K562 (cell line): ENCODE measurements at regions not wholly inside any gene's neighbourhood (a gene's known extent, or its start where the extent isn't known, plus 50 kb on each side); places are given as distances from the start of the nearest gene placed in this dataset.
A peak's percentile ranks its signal among the peaks of the same experiment; 100 is the strongest.

ENCODE experiments used
- ATF7 ChIP-seq: fragments of 450-650 bp; IDR thresholded peaks from 2 replicates; pipeline ENCODE4 v1.7.1; 2014; ENCODE audit warnings: mild to moderate bottlenecking, moderate library complexity
- CBFB ChIP-seq: sonication (generic); formaldehyde crosslinking; IDR thresholded peaks from 2 replicates; pipeline ENCODE4 v1.4.0; 2020; ENCODE audit warnings: mild to moderate bottlenecking, missing genetic modification reagents
- CBX3 ChIP-seq, 2 experiments: IDR thresholded peaks; 1 replicate in 1 of 2; 2 replicates in 1 of 2; pipeline ENCODE4 v1.6.1; 2012; ENCODE audit warnings: inconsistent platforms in 2 of 2, low read length in 2 of 2, borderline replicate concordance in 1 of 2, control low read depth in 1 of 2
- CCNT2 ChIP-seq: IDR thresholded peaks from 2 replicates; pipeline ENCODE4 v1.6.1; 2011; ENCODE audit warnings: borderline replicate concordance, low read depth, mild to moderate bottlenecking, moderate library complexity, mixed read lengths, low read length; ENCODE audit not compliant: insufficient read length; ENCODE audit errors: extremely low read depth
- CREM ChIP-seq: IDR thresholded peaks from 2 replicates; pipeline ENCODE4 v1.6.1; 2014; ENCODE audit warnings: antibody characterized with exemption, low read depth
- CXXC5 ChIP-seq: fragments of 250-450 bp; sonication (Bioruptor Pico); IDR thresholded peaks from 2 replicates; pipeline ENCODE4 v1.8.0; 2022; ENCODE audit warnings: inconsistent platforms, mild to moderate bottlenecking, moderate library complexity
- EGR1 ChIP-seq: fragments of 450-650 bp; conservative IDR thresholded peaks from 2 replicates; pipeline ENCODE4 v1.6.1; 2017; ENCODE audit warnings: mild to moderate bottlenecking
- EP300 ChIP-seq: IDR thresholded peaks from 2 replicates; pipeline ENCODE4 v1.6.1; 2012; ENCODE audit warnings: low read length, improper control_type of control experiment
- MEIS2 ChIP-seq: fragments of 450-650 bp; IDR thresholded peaks from 2 replicates; pipeline ENCODE4 v1.6.1; 2014; ENCODE audit warnings: mild to moderate bottlenecking; ENCODE audit not compliant: partially characterized antibody
- MLX ChIP-seq, 2 experiments: fragments of 450-650 bp in 1 of 2; sonication (generic) in 1 of 2; formaldehyde crosslinking; conservative IDR thresholded peaks; 2 replicates each; pipeline versions ENCODE4 v1.4.0 to v1.8.1; 2020 to 2022; ENCODE audit warnings: mild to moderate bottlenecking in 1 of 2, missing genetic modification reagents in 1 of 2
- NEUROD1 ChIP-seq: fragments of 150-350 bp; IDR thresholded peaks from 2 replicates; pipeline ENCODE4 v1.6.1; 2014; ENCODE audit warnings: borderline replicate concordance, low read length, low read depth; ENCODE audit not compliant: partially characterized antibody
- NFRKB ChIP-seq: fragments of 450-650 bp; IDR thresholded peaks from 2 replicates; pipeline ENCODE4 v1.6.1; 2016; ENCODE audit warnings: low read depth
- POLR2G ChIP-seq: fragments of 200-400 bp; formaldehyde crosslinking; IDR thresholded peaks from 2 replicates; pipeline ENCODE4 v1.6.1; 2017; ENCODE audit warnings: low read depth, mild to moderate bottlenecking, antibody characterized with exemption, low read length, moderate library complexity
- POLR2H ChIP-seq: IDR thresholded peaks from 2 replicates; pipeline ENCODE4 v1.6.1; 2016; ENCODE audit warnings: missing genetic modification characterization, low read depth, mild to moderate bottlenecking, control low read depth, missing compliant biosample characterization, moderate library complexity
- RB1 ChIP-seq: fragments of 450-650 bp; IDR thresholded peaks from 2 replicates; pipeline ENCODE4 v1.6.1; 2017; ENCODE audit warnings: low read depth, mild to moderate bottlenecking
- RFX5 ChIP-seq: IDR thresholded peaks from 2 replicates; pipeline ENCODE4 v1.6.1; 2011; ENCODE audit warnings: low read depth, mild to moderate bottlenecking, improper control_type of control experiment, low read length
- SMAD2 ChIP-seq: fragments of 150-350 bp; IDR thresholded peaks from 2 replicates; pipeline ENCODE4 v1.6.1; 2014; ENCODE audit warnings: low read depth, mild to moderate bottlenecking, low read length
- SREBF2 ChIP-seq: sonication (generic); formaldehyde crosslinking; IDR thresholded peaks from 2 replicates; pipeline ENCODE4 v1.4.0; 2020; ENCODE audit warnings: mild to moderate bottlenecking, missing genetic modification reagents
- TFAM ChIP-seq: fragments of 250-450 bp; sonication (Bioruptor Pico); conservative IDR thresholded peaks from 2 replicates; pipeline ENCODE4 v1.5.0; 2021; ENCODE audit warnings: mild to moderate bottlenecking, moderate library complexity
- THRA ChIP-seq: fragments of 450-650 bp; IDR thresholded peaks from 2 replicates; pipeline ENCODE4 v1.6.1; 2017; ENCODE audit warnings: mild to moderate bottlenecking, moderate library complexity
- UBTF ChIP-seq, 2 experiments: IDR thresholded peaks; 2 replicates each; pipeline ENCODE4 v1.6.1; 2012; ENCODE audit warnings: improper control_type of control experiment in 2 of 2, low read depth in 2 of 2, low read length in 2 of 2, borderline replicate concordance in 1 of 2
- XRCC3 ChIP-seq: fragments of 450-650 bp; IDR thresholded peaks from 2 replicates; pipeline ENCODE4 v1.6.1; 2017; ENCODE audit warnings: mild to moderate bottlenecking, moderate library complexity
- ZFX ChIP-seq: sonication (generic); formaldehyde crosslinking; IDR thresholded peaks from 2 replicates; pipeline ENCODE4 v1.8.0; 2022; ENCODE audit warnings: mild to moderate bottlenecking, missing genetic modification reagents, moderate library complexity
- ZNF24 ChIP-seq: fragments of 450-650 bp; IDR thresholded peaks from 2 replicates; pipeline ENCODE4 v1.6.1; 2016
- ZNF766 ChIP-seq: fragments of 200-800 bp; sonication (Bioruptor generic); conservative IDR thresholded peaks from 2 replicates; pipeline ENCODE4 v1.6.1; 2016; ENCODE audit warnings: missing genetic modification characterization, missing compliant biosample characterization

DNA sequence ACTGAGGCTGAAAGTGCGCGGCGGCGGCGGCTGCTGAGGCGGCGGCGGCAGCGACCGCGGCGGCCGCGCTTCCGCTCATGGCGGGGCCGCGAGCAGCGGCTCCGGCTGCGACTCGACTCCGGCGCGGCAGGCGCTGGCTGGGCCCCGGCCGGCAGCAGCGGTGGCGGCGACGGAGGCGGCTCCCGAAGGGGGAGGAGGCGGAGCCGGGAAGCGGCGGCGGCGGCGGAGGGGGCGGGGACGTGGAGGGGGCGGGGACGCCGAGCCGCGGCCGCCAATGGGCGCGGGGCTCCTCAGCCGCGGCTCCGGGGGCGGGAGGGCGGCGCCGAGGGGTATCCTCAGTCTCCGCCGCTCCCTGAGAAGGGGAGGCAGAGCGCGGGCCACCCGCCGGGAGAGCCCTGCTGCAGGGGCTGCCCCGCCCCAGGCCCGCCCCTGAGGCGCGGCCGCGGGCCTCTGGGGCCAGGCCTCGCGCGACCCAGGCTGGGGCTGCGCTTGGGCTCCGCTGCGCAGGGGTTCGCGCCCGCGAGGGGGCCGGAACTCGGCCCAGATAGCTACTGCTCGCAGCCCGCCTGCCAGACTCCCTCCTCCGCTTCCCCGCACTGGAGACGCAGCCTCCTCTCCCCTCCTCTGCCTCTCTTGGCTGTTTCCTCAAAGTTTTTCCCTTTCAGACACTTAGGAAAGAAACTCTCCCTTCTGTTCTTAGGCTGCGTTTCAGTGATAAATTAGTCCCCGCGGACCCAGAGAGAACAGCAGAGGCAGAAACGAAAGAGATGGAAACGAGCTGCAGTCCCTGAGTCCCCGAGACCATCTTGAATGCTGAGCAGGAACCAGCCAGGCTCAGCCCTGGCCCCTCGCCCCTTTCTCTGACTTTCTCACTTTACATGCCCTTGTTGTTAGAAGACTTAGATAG, 85.0 kb upstream of the MELK start (continued):
- TF ChIP-seq THRA (no peak), MEIS2 (peak; percentile 74), XRCC3 (no peak), NEUROD1 (no peak), ATF7 (peak; percentile 27; the same call in 1 of the 2 replicates), POLR2H (peak; percentile 82), SREBF2 (no peak), TFAM (CRISPR knock-in tag) (no peak), SMAD2 (no peak), RB1 (peak; percentile 56), UBTF (IDR thresholded peaks at IDR 0.05; ENCODE audit: borderline replicate concordance in 1 of 2, low read depth in 2 of 2, low read length in 2 of 2) (peak; percentile 19 to 88; a peak in 2 of 4 replicates), CBFB (no peak), ZNF766 (CRISPR knock-in tag) (no peak), EP300 (no peak), POLR2G (peak; percentile 85), RFX5 (no peak), CCNT2 (peak; percentile 74), CREM (no peak), ZFX (peak; percentile 70), EGR1 (peak; percentile 27; the same call in 1 of the 2 replicates), CXXC5 (CRISPR knock-in tag) (peak; percentile 76), ZNF24 (0 out of 2 replicates have a peak, but pooled peaks have one; percentile 17), NFRKB (peak; percentile 67; the same call in 1 of the 2 replicates), CBX3 (IDR thresholded peaks at IDR 0.05; ENCODE audit: borderline replicate concordance in 1 of 2, low read length in 2 of 2) (no peak), MLX (CRISPR knock-in tag; conservative IDR thresholded peaks at IDR 0.05) (no peak)
